PC-3 (cell line): ENCODE measurements at regions not wholly inside any gene's neighbourhood (a gene's known extent, or its start where the extent isn't known, plus 50 kb on each side); places are given as distances from the start of the nearest gene placed in this dataset.

Experiments used
- EZH2 ChIP-seq: fragments of 300-600 bp; sonication (generic); IDR thresholded peaks from one replicate; pipeline ENCODE4 v1.6.1; 2017; ENCODE audit warnings: antibody characterized with exemption, mild to moderate bottlenecking, low read length; ENCODE audit not compliant: unreplicated experiment
- EZH2phosphoT487 ChIP-seq: fragments of 300-600 bp; sonication (generic); IDR thresholded peaks from 2 replicates; pipeline ENCODE4 v1.6.1; 2018; ENCODE audit warnings: mild to moderate bottlenecking, antibody characterized with exemption, low read length, borderline replicate concordance
- TF ChIP-seq, protein P1 (sequence below): fragments of 300-600 bp; sonication (generic); conservative IDR thresholded peaks from 2 replicates; pipeline ENCODE4 v1.5.1; 2017; ENCODE audit warnings: antibody characterized with exemption, low read depth, mild to moderate bottlenecking, low read length

DNA sequence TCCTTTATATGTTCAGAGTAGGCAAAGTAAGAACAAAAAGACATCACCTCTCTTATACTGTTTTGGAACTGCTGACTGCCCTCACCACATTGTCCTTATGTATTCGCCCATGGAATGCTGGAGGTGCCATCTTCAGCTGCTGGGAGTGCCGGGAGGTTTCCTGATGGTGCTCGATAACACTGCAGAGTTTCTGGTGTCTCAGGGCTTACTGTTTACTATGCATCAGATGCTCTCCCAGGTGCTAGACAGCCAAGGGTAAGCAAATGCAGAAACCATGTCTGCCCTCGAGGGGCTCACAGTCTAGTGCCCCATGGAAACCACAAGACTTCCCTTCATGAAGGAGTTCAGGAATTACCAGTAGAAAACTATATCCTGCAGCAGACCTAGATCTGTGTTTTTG, 70.1 kb upstream of the SMIM23 start:
- TF ChIP-seq, protein P1, sequence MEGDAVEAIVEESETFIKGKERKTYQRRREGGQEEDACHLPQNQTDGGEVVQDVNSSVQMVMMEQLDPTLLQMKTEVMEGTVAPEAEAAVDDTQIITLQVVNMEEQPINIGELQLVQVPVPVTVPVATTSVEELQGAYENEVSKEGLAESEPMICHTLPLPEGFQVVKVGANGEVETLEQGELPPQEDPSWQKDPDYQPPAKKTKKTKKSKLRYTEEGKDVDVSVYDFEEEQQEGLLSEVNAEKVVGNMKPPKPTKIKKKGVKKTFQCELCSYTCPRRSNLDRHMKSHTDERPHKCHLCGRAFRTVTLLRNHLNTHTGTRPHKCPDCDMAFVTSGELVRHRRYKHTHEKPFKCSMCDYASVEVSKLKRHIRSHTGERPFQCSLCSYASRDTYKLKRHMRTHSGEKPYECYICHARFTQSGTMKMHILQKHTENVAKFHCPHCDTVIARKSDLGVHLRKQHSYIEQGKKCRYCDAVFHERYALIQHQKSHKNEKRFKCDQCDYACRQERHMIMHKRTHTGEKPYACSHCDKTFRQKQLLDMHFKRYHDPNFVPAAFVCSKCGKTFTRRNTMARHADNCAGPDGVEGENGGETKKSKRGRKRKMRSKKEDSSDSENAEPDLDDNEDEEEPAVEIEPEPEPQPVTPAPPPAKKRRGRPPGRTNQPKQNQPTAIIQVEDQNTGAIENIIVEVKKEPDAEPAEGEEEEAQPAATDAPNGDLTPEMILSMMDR = no peak
- TF ChIP-seq EZH2 = no peak
- no peak for TF ChIP-seq EZH2phosphoT487
